HEK293 (cell line): ENCODE measurements at regions not wholly inside any gene's neighbourhood (a gene's known extent, or its start where the extent isn't known, plus 50 kb on each side); places are given as distances from the start of the nearest gene placed in this dataset.

ENCODE experiments used
- SP2 ChIP-seq: fragments of 450-650 bp; formaldehyde crosslinking; IDR thresholded peaks from 2 replicates; pipeline ENCODE4 v1.5.1; 2016; ENCODE audit warnings: missing biosample characterization, missing genetic modification characterization
- SP7 ChIP-seq: fragments of 450-650 bp; formaldehyde crosslinking; IDR thresholded peaks from 2 replicates; pipeline ENCODE4 v1.5.1; 2016; ENCODE audit warnings: missing biosample characterization, missing genetic modification characterization
- TCF7L2 ChIP-seq: IDR thresholded peaks from 2 replicates; pipeline ENCODE4 v1.6.1; 2011; ENCODE audit warnings: low read depth, mild to moderate bottlenecking, inconsistent platforms, low read length, moderate library complexity, borderline replicate concordance
- ZBTB8A ChIP-seq: fragments of 450-650 bp; formaldehyde crosslinking; IDR thresholded peaks from 2 replicates; pipeline ENCODE4 v1.5.1; 2016; ENCODE audit warnings: missing biosample characterization, missing genetic modification characterization
- ZNF10 ChIP-seq: fragments of 450-650 bp; formaldehyde crosslinking; IDR thresholded peaks from 2 replicates; pipeline ENCODE4 v1.5.1; 2017; ENCODE audit warnings: missing biosample characterization, missing genetic modification characterization
- ZNF112 ChIP-seq: fragments of 450-650 bp; formaldehyde crosslinking; IDR thresholded peaks from 2 replicates; pipeline ENCODE4 v1.5.0; 2017; ENCODE audit warnings: missing biosample characterization, missing genetic modification characterization
- ZNF274 ChIP-seq, 2 experiments: fragments of 200-500 bp in 1 of 2; fragments of 450-650 bp in 1 of 2; sonication (Bioruptor generic) in 1 of 2; formaldehyde crosslinking in 1 of 2; IDR thresholded peaks; 2 replicates each; pipeline versions ENCODE4 v1.5.1 to v1.6.1; 2014 to 2016; ENCODE audit warnings: borderline replicate concordance in 1 of 2, inconsistent platforms in 1 of 2, low read length in 1 of 2, missing biosample characterization in 1 of 2, missing genetic modification characterization in 1 of 2
- ZNF530 ChIP-seq: fragments of 450-650 bp; formaldehyde crosslinking; IDR thresholded peaks from 2 replicates; pipeline ENCODE4 v1.5.1; 2016; ENCODE audit warnings: low read depth, missing biosample characterization, missing genetic modification characterization
- ZNF621 ChIP-seq: fragments of 450-650 bp; formaldehyde crosslinking; IDR thresholded peaks from 2 replicates; pipeline ENCODE4 v1.5.1; 2017; ENCODE audit warnings: missing biosample characterization, missing genetic modification characterization
- TF ChIP-seq, protein P1 (sequence below): fragments of 450-650 bp; formaldehyde crosslinking; IDR thresholded peaks from 2 replicates; pipeline ENCODE4 v1.5.1; 2017; ENCODE audit warnings: missing biosample characterization, missing genetic modification characterization
- TF ChIP-seq, protein P2 (sequence below): fragments of 450-650 bp; formaldehyde crosslinking; IDR thresholded peaks from 2 replicates; pipeline ENCODE4 v1.5.1; 2016; ENCODE audit warnings: missing biosample characterization, missing genetic modification characterization
- TF ChIP-seq, protein P3 (sequence below): fragments of 450-650 bp; formaldehyde crosslinking; IDR thresholded peaks from 2 replicates; pipeline ENCODE4 v1.5.1; 2016; ENCODE audit warnings: missing biosample characterization, missing genetic modification characterization, low read depth
- TF ChIP-seq, protein P4 (sequence below): fragments of 450-650 bp; formaldehyde crosslinking; IDR thresholded peaks from 2 replicates; pipeline ENCODE4 v1.5.1; 2016; ENCODE audit warnings: missing biosample characterization, missing genetic modification characterization
- TF ChIP-seq, protein P5 (sequence below): IDR thresholded peaks from 2 replicates; pipeline ENCODE4 v1.6.1; 2011; ENCODE audit warnings: mild to moderate bottlenecking, low read depth, low read length, borderline replicate concordance

DNA sequence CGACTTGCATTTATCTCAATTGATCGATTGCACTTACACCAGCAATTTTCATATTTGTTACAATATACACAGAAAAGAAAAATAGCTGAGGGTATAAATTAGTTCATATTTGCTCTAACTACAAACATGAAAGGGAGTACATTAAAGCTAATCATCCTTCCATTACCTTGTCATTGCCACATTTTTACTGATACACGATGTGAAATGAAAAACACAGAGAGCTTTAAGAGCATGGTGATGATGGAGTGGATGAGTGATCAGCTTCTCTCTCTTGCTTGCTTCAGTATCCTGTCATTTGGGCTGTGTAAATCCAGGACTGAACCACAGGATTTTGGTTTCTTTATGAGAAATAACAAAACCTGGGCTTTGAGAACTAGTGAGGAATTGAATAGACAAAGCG lies 1207.5 kb upstream of the GOT2 start:
- TF ChIP-seq TCF7L2 = no peak
- TF ChIP-seq, protein P1, sequence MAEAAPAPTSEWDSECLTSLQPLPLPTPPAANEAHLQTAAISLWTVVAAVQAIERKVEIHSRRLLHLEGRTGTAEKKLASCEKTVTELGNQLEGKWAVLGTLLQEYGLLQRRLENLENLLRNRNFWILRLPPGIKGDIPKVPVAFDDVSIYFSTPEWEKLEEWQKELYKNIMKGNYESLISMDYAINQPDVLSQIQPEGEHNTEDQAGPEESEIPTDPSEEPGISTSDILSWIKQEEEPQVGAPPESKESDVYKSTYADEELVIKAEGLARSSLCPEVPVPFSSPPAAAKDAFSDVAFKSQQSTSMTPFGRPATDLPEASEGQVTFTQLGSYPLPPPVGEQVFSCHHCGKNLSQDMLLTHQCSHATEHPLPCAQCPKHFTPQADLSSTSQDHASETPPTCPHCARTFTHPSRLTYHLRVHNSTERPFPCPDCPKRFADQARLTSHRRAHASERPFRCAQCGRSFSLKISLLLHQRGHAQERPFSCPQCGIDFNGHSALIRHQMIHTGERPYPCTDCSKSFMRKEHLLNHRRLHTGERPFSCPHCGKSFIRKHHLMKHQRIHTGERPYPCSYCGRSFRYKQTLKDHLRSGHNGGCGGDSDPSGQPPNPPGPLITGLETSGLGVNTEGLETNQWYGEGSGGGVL (tag by site-specific recombination) = no peak
- TF ChIP-seq, protein P2, sequence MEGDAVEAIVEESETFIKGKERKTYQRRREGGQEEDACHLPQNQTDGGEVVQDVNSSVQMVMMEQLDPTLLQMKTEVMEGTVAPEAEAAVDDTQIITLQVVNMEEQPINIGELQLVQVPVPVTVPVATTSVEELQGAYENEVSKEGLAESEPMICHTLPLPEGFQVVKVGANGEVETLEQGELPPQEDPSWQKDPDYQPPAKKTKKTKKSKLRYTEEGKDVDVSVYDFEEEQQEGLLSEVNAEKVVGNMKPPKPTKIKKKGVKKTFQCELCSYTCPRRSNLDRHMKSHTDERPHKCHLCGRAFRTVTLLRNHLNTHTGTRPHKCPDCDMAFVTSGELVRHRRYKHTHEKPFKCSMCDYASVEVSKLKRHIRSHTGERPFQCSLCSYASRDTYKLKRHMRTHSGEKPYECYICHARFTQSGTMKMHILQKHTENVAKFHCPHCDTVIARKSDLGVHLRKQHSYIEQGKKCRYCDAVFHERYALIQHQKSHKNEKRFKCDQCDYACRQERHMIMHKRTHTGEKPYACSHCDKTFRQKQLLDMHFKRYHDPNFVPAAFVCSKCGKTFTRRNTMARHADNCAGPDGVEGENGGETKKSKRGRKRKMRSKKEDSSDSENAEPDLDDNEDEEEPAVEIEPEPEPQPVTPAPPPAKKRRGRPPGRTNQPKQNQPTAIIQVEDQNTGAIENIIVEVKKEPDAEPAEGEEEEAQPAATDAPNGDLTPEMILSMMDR (tag by site-specific recombination) = no peak
- TF ChIP-seq ZNF621 = no peak
- TF ChIP-seq, protein P3, sequence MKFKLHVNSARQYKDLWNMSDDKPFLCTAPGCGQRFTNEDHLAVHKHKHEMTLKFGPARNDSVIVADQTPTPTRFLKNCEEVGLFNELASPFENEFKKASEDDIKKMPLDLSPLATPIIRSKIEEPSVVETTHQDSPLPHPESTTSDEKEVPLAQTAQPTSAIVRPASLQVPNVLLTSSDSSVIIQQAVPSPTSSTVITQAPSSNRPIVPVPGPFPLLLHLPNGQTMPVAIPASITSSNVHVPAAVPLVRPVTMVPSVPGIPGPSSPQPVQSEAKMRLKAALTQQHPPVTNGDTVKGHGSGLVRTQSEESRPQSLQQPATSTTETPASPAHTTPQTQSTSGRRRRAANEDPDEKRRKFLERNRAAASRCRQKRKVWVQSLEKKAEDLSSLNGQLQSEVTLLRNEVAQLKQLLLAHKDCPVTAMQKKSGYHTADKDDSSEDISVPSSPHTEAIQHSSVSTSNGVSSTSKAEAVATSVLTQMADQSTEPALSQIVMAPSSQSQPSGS (tag by site-specific recombination) = no peak
- no peak for TF ChIP-seq SP7 (tag by site-specific recombination)
- no peak for TF ChIP-seq SP2 (tag by site-specific recombination)
- no peak for TF ChIP-seq ZNF530 (tag by site-specific recombination)
- TF ChIP-seq ZNF274 (IDR thresholded peaks at IDR 0.05; ENCODE audit: low read length) = no peak
- TF ChIP-seq ZNF274 (tag by site-specific recombination; IDR thresholded peaks at IDR 0.05; ENCODE audit: borderline replicate concordance) = no peak
- no peak for TF ChIP-seq ZBTB8A (tag by site-specific recombination)
- no peak for TF ChIP-seq ZNF112 (tag by site-specific recombination)
- TF ChIP-seq, protein P4, sequence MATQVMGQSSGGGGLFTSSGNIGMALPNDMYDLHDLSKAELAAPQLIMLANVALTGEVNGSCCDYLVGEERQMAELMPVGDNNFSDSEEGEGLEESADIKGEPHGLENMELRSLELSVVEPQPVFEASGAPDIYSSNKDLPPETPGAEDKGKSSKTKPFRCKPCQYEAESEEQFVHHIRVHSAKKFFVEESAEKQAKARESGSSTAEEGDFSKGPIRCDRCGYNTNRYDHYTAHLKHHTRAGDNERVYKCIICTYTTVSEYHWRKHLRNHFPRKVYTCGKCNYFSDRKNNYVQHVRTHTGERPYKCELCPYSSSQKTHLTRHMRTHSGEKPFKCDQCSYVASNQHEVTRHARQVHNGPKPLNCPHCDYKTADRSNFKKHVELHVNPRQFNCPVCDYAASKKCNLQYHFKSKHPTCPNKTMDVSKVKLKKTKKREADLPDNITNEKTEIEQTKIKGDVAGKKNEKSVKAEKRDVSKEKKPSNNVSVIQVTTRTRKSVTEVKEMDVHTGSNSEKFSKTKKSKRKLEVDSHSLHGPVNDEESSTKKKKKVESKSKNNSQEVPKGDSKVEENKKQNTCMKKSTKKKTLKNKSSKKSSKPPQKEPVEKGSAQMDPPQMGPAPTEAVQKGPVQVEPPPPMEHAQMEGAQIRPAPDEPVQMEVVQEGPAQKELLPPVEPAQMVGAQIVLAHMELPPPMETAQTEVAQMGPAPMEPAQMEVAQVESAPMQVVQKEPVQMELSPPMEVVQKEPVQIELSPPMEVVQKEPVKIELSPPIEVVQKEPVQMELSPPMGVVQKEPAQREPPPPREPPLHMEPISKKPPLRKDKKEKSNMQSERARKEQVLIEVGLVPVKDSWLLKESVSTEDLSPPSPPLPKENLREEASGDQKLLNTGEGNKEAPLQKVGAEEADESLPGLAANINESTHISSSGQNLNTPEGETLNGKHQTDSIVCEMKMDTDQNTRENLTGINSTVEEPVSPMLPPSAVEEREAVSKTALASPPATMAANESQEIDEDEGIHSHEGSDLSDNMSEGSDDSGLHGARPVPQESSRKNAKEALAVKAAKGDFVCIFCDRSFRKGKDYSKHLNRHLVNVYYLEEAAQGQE (tag by site-specific recombination) = no peak
- TF ChIP-seq, protein P5, sequence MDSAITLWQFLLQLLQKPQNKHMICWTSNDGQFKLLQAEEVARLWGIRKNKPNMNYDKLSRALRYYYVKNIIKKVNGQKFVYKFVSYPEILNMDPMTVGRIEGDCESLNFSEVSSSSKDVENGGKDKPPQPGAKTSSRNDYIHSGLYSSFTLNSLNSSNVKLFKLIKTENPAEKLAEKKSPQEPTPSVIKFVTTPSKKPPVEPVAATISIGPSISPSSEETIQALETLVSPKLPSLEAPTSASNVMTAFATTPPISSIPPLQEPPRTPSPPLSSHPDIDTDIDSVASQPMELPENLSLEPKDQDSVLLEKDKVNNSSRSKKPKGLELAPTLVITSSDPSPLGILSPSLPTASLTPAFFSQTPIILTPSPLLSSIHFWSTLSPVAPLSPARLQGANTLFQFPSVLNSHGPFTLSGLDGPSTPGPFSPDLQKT = no peak
- no peak for TF ChIP-seq ZNF10 (tag by site-specific recombination)
